K562 (cell line): ENCODE measurements at regions not wholly inside any gene's neighbourhood (a gene's known extent, or its start where the extent isn't known, plus 50 kb on each side); places are given as distances from the start of the nearest gene placed in this dataset.

Source experiments
- BMI1 ChIP-seq: fragments of 150-350 bp; IDR thresholded peaks from 2 replicates; pipeline ENCODE4 v1.6.1; 2014; ENCODE audit warnings: low read length
- CTCF ChIP-seq, 3 experiments: IDR thresholded peaks in 2 of 3; conservative IDR thresholded peaks in 1 of 3; 2 replicates each; pipeline ENCODE4 v1.5.1; 2011 to 2012; ENCODE audit warnings: low read length in 3 of 3, mild to moderate bottlenecking in 3 of 3, control low read depth in 2 of 3, improper control_type of control experiment in 1 of 3, inconsistent platforms in 1 of 3, low read depth in 1 of 3, mixed read lengths in 1 of 3, moderate library complexity in 1 of 3; ENCODE audit not compliant: insufficient read depth in 2 of 3
- EZH2 ChIP-seq: IDR thresholded peaks from 2 replicates; pipeline ENCODE4 v1.6.1; 2012; ENCODE audit warnings: low read depth, mild to moderate bottlenecking, inconsistent platforms, low read length, borderline replicate concordance
- TFAM ChIP-seq: fragments of 250-450 bp; sonication (Bioruptor Pico); conservative IDR thresholded peaks from 2 replicates; pipeline ENCODE4 v1.5.0; 2021; ENCODE audit warnings: mild to moderate bottlenecking, moderate library complexity
- ZNF232 ChIP-seq: sonication (generic); formaldehyde crosslinking; IDR thresholded peaks from 2 replicates; pipeline ENCODE4 v1.8.0; 2022; ENCODE audit warnings: mild to moderate bottlenecking, missing genetic modification reagents

GRCh38 chr12:125320177-125320576, 254.9 kb downstream of the AACS start:
- TF ChIP-seq EZH2 = no peak
- no peak for TF ChIP-seq CTCF (IDR thresholded peaks at IDR 0.05 in 2 of 3, conservative IDR thresholded peaks at IDR 0.05 in 1 of 3; ENCODE audit: insufficient read depth in 2 of 3, low read depth in 1 of 3, low read length in 3 of 3)
- TF ChIP-seq BMI1 = no peak
- TF ChIP-seq TFAM = no peak
- no peak for TF ChIP-seq ZNF232 (CRISPR knock-in tag)
